EH (cell line): ENCODE measurements at regions not wholly inside any gene's neighbourhood (a gene's known extent, or its start where the extent isn't known, plus 50 kb on each side); places are given as distances from the start of the nearest gene placed in this dataset.
"Not testable (repeated sequence)": the region's sequence is repeated elsewhere in the genome, so short reads cannot be mapped to it uniquely, and the experiment has no call there.

Experiments
- DNase-seq: peaks from one replicate; pipeline ENCODE4 v3.0.0-alpha.2; 2015; ENCODE audit warnings: low read depth

GRCh38 chr21:31819692-31820091 lies 53.1 kb upstream of the HUNK start:
- not testable (repeated sequence) for DNase-seq

DNA sequence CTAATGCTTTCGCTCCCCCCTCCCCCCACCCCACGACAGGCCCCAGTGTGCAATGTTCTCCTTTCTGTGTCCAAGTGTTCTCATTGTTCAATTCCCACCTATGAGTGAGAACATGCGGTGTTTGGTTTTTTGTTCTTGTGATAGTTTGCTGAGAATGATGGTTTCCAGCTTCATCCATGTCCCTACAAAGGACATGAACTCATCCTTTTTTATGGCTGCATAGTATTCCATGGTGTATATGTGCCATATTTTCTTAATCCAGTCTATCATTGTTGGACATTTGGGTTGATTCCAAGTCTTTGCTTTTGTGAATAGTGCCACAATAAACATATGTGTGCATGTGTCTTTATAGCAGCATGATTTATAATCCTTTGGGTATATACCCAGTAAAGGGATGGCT lies 58.5 kb upstream of the HUNK start:
- DNase-seq = not testable (repeated sequence)

GRCh38 chr21:31813862-31814261 lies 59.0 kb upstream of the HUNK start:
- DNase-seq = no peak

GRCh38 chr21:31804008-31804394 lies 68.8 kb upstream of the HUNK start:
- no peak for DNase-seq

DNA sequence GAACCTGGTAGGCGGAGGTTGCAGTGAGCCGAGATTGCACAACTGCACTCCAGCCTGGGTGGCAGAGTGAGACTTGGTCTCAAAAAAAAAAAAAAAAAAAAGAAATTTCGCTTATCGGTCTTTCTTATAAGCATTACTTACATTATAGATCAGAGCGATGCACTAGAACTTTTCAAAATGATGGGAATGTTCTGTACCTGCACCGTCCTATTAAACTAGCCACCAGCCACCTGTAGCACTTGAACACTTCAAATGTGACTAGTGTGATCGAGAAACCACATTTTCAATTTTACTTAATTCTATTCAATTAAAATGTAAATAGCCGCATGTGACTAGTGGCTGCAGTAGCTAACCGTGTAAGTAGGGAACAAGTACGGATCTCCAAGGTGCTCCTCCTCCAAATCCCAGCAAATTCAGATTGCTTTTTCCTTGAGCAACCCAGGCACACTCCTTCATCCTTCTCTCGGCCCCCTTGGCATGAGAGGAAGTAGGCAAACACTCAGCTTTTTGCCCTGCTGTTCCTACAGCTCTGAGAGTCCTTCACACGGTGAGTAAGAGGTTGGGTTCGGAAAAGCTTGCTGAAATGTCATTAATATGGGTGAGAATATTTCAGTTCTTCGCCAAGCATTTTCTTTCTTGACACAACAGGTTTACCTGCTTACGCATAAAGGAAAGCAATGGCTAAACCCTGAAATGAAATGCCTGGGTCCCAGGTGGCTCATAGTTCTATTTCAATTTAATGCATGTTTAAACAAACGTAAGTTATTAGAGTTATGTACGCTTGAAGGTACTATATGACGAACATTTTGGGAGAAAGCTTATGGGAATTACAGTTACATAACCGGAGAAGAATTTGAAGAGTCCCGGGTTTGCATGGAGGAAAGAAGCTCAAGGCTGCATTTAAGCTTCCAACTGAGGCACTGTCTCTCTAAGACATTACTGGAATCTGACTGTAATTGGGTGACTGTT lies 69.5 kb upstream of the HUNK start:
- no peak for DNase-seq

GRCh38 chr21:31802331-31802730 lies 70.4 kb upstream of the SCAF4 start:
- DNase-seq = no peak

DNA sequence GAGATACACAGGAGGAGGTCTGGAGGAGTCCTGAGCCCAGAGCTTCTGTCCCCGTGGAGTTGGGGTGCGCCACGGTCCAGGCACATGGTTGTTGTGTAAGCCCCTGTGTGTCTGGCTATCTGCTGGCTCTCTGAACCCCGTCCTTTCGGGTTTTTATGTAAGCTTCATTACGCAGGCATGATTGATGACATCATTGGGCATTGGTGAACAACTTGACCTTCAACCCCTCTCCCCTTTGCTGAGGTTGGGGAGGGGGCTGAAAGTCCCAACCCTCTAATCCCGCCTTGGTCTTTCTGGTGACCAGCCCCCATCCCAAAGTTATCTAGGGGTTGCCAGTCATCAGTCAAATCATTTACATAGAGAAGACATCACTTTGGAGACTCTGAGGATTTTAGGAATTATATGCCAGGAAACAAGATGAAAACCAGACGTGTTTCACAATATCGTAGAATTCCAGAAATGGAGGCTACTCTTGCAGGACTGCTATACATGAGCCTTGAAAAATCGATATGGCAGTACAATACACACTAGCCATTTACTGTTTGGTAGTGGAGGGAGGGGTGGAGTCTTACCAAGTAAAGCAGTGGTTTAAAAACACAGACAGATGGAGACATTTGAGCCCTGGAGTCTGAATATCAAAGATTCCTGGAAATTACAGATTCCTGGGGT lies 69.8 kb upstream of the SCAF4 start:
- DNase-seq = no peak

GRCh38 chr21:31798842-31799704 lies 67.2 kb upstream of the SCAF4 start:
- no peak for DNase-seq

DNA sequence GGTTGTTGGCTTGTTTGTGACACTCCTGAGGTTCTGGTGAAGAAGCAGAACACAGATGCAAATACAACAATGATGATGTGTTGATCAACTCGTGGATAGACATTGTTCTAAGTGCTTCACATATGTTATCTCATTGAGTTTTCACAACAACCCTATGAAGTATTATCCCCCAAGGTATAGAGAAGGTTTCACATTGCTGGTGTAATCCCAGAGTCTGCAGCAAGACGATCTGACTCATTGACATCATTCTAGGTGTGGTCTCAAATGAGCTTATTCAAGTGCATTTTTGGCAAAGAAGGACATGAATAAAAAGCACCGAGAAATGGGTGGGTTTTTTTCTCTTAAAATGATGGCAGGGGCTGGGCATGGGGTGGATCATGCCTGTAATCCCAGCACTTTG lies 64.1 kb upstream of the SCAF4 start:
- no peak for DNase-seq

DNA sequence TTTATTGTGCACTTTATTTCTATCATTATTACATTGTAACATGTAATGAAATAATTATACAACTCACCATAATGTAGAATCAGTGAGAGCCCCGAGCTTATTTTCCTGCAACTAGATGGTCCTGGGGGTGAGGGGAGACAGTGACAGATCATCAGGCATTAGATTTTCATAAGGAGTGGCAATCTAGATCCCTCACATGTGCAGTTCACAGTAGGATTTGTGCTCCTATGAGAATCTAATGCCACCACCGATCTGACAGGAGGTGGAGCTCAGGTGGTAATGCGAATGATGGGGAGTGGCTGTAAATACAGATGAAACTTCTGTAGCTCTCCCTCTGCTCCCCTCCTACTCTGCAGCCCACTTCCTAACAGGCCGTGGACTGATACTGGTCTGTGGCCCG lies 58.5 kb upstream of the SCAF4 start:
- DNase-seq = not testable (repeated sequence)

GRCh38 chr21:31788581-31788980 lies 56.7 kb upstream of the SCAF4 start:
- no peak for DNase-seq

DNA sequence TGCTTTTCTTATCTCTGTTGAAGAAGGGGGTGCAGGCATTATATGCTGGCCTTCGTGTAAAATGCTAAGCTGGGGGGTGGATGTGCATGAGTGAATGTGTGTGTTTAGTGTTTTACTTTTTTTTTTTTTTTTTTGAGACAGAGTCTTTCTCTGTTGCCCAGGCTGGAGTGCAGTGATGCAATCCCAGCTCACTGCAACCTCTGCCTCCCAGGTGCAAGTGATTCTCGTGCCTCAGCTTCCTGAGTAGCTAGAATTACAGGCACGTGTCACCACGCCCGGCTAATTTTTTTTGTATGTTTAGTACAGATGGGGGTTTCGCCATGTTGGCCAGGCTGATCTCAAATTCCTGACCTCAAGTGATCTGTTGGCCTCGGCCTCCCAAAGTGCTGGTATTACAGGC lies 55.8 kb upstream of the SCAF4 start:
- DNase-seq = not testable (repeated sequence)

- DNase-seq = no peak
These were observed 54.4 kb upstream of the SCAF4 start for GRCh38 chr21:31786164-31786920.

DNA sequence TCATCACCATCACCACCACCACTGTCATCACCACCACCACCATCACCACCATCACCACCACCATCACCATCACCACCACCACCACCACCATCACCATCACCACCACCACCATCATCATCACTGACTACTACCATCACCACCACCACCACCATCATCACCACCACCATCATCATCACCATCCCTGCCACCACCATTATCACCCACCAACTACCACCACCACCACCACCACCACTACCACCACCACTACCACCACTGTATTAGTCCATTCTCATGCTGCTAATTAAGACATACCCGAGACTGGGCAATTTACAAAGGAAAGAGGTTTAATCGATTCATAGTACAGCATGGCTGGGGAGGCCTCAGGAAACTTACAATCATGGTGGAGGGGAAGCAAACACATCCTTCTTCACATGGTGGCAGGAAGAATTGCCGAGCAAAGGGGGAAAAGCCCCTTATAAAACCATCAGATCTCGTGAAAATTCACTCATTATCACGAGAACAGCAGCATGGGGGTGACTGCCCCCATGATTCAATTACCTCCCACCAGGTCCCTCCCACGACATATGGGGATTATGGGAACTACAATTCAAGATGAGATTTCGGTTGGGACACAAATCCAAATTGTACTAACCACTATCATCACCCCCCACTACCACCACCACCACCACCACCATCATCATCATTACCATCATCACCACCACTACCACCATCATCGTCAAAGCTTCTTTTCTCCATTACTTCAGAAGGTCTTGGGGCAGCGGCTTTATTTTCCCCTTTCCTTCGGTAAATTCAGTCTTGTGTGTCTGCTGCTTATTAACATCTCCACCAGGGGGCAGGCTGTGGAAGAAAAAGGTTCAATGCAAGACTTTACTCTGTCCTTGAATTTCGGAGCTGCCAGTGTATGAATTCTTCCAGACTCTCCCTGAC lies 53.6 kb upstream of the SCAF4 start:
- peak; percentile 71 for DNase-seq

GRCh38 chr21:31781737-31782136 lies 49.8 kb upstream of the SCAF4 start:
- peak; percentile 45 for DNase-seq
